ENCODE measurements at regions not wholly inside any gene's neighbourhood (a gene's known extent, or its start where the extent isn't known, plus 50 kb on each side); places are given as distances from the start of the nearest gene placed in this dataset.

GRCh38 chr13:63345835-63346234 lies 1930.2 kb upstream of the PCDH20 start:
- Histone ChIP-seq H3K36me3 (ENCODE audit: control insufficient read depth in 4 of 4, insufficient read depth in 3 of 4, low read depth in 1 of 4, low read length in 3 of 4) (no peaks in the 10 kb centered on the region), H3K9ac (ENCODE audit: low read depth in 1 of 2, low read length in 2 of 2) (no peak overlapping the region), H3K27ac (ENCODE audit: low read depth in 1 of 2, low read length in 2 of 2) (no peak overlapping the region), H3K9me3 (ENCODE audit: control insufficient read depth in 4 of 4, low read length in 3 of 4) (no peaks in the 10 kb centered on the region), H3K4me3 (ENCODE audit: low read depth in 1 of 3, low read length in 3 of 3) (no peak overlapping the region), H3K27me3 (ENCODE audit: control insufficient read depth in 4 of 4, insufficient read depth in 4 of 4, low read length in 3 of 4) (no peaks in the 10 kb centered on the region), H3K4me1 (ENCODE audit: control insufficient read depth in 4 of 4, insufficient read depth in 4 of 4, low read length in 3 of 4) (no peaks in the 10 kb centered on the region)
- TF ChIP-seq, protein P1, sequence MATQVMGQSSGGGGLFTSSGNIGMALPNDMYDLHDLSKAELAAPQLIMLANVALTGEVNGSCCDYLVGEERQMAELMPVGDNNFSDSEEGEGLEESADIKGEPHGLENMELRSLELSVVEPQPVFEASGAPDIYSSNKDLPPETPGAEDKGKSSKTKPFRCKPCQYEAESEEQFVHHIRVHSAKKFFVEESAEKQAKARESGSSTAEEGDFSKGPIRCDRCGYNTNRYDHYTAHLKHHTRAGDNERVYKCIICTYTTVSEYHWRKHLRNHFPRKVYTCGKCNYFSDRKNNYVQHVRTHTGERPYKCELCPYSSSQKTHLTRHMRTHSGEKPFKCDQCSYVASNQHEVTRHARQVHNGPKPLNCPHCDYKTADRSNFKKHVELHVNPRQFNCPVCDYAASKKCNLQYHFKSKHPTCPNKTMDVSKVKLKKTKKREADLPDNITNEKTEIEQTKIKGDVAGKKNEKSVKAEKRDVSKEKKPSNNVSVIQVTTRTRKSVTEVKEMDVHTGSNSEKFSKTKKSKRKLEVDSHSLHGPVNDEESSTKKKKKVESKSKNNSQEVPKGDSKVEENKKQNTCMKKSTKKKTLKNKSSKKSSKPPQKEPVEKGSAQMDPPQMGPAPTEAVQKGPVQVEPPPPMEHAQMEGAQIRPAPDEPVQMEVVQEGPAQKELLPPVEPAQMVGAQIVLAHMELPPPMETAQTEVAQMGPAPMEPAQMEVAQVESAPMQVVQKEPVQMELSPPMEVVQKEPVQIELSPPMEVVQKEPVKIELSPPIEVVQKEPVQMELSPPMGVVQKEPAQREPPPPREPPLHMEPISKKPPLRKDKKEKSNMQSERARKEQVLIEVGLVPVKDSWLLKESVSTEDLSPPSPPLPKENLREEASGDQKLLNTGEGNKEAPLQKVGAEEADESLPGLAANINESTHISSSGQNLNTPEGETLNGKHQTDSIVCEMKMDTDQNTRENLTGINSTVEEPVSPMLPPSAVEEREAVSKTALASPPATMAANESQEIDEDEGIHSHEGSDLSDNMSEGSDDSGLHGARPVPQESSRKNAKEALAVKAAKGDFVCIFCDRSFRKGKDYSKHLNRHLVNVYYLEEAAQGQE (IDR thresholded peaks at IDR 0.05): no peak
- no peak for TF ChIP-seq NR2F2 (IDR thresholded peaks at IDR 0.05)
- no peak for TF ChIP-seq FOXA1 (IDR thresholded peaks at IDR 0.05)
- DNase-seq (ENCODE audit: low spot score): no peak

DNA sequence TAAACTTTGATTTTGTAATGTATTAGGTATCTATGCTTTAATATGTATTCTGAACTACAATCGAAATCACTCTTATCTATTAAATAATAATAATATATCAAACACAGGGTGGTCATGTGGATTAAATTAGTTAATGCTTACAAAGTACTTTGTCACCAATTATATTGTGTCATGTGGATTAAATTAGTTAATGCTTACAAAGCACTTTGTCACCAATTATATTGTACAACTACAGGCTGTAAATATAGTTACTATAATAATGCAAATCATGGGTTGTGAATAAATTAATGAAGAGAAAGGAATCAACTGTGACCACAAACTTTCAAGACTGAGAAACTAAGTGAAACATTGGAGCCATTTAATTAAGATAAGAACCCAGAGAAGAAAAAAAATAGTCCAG lies 1929.1 kb upstream of the PCDH20 start:
- no peaks in the 10 kb centered on the region for H3K9me3 ChIP-seq (ENCODE audit: control insufficient read depth in 4 of 4, low read length in 3 of 4)
- no peaks in the 10 kb centered on the region for H3K4me1 ChIP-seq (ENCODE audit: control insufficient read depth in 4 of 4, insufficient read depth in 4 of 4, low read length in 3 of 4)
- no peak overlapping the region for H3K4me3 ChIP-seq (ENCODE audit: low read depth in 1 of 3, low read length in 3 of 3)
- H3K9ac ChIP-seq (ENCODE audit: low read depth in 1 of 2, low read length in 2 of 2): no peak overlapping the region
- DNase-seq (ENCODE audit: low spot score): no peak
- 52% methylated on average over 1 of the region's 1 CpG for WGBS
- no peak for TF ChIP-seq RAD21 (IDR thresholded peaks at IDR 0.05)
- H3K27ac ChIP-seq (ENCODE audit: low read depth in 1 of 2, low read length in 2 of 2): no peak overlapping the region
- H3K27me3 ChIP-seq (ENCODE audit: control insufficient read depth in 4 of 4, insufficient read depth in 4 of 4, low read length in 3 of 4): no peaks in the 10 kb centered on the region
- H3K36me3 ChIP-seq (ENCODE audit: control insufficient read depth in 4 of 4, insufficient read depth in 3 of 4, low read depth in 1 of 4, low read length in 3 of 4): no peaks in the 10 kb centered on the region

DNA sequence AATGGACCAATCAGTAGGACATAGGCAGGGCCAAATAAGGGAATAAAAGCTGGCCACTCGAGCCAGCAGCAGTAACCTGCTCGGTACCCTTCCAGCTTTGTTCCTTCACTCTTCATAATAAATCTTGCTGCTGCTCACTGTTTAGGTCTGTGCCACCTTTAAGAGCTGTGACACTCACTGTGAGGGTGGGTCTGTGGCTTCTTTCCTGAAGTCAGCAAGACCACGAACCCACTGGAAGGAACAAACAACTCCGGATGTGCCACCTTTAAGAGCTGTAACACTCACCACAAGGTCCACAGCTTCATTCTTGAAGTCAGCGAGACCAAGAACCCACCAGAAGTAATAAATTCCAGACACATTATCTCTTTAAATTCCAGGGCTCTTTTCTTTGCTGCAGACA lies 1922.3 kb upstream of the PCDH20 start:
- WGBS: 61% methylated on average over 5 of the region's 5 CpGs
- Histone ChIP-seq H3K4me1 (ENCODE audit: control insufficient read depth in 4 of 4, insufficient read depth in 4 of 4, low read length in 3 of 4) (no peaks in the 10 kb centered on the region), H3K36me3 (ENCODE audit: control insufficient read depth in 4 of 4, insufficient read depth in 3 of 4, low read depth in 1 of 4, low read length in 3 of 4) (no peaks in the 10 kb centered on the region), H3K4me3 (ENCODE audit: low read depth in 1 of 3, low read length in 3 of 3) (no peak overlapping the region), H3K9ac (ENCODE audit: low read depth in 1 of 2, low read length in 2 of 2) (no peak overlapping the region), H3K27me3 (ENCODE audit: control insufficient read depth in 4 of 4, insufficient read depth in 4 of 4, low read length in 3 of 4) (no peaks in the 10 kb centered on the region), H3K9me3 (ENCODE audit: control insufficient read depth in 4 of 4, low read length in 3 of 4) (peaks cover 0 to 4% (median 0%) of the 10 kb centered on the region in 4 donors), H3K27ac (ENCODE audit: low read depth in 1 of 2, low read length in 2 of 2) (no peak overlapping the region)
- no peak for TF ChIP-seq TAF1 (conservative IDR thresholded peaks at IDR 0.05)
- TF ChIP-seq ZBTB33 (IDR thresholded peaks at IDR 0.05): no peak
- no peak for TF ChIP-seq GABPA (IDR thresholded peaks at IDR 0.05 in 1 of 2, conservative IDR thresholded peaks at IDR 0.05 in 1 of 2)
- TF ChIP-seq CTCF (IDR thresholded peaks at IDR 0.05; ENCODE audit: low read depth, low read length, missing input control): no peak
- TF ChIP-seq EGR1 (IDR thresholded peaks at IDR 0.05; ENCODE audit: low read depth in 2 of 2): no peak
- TF ChIP-seq, protein P1 (IDR thresholded peaks at IDR 0.05): no peak
- TF ChIP-seq HNF4A (conservative IDR thresholded peaks at IDR 0.05): no peak
- no peak for DNase-seq (ENCODE audit: low spot score)

Measured in liver (tissue), 8 donors.